ENCODE measurements at regions not wholly inside any gene's neighbourhood (a gene's known extent, or its start where the extent isn't known, plus 50 kb on each side); places are given as distances from the start of the nearest gene placed in this dataset.

DNA sequence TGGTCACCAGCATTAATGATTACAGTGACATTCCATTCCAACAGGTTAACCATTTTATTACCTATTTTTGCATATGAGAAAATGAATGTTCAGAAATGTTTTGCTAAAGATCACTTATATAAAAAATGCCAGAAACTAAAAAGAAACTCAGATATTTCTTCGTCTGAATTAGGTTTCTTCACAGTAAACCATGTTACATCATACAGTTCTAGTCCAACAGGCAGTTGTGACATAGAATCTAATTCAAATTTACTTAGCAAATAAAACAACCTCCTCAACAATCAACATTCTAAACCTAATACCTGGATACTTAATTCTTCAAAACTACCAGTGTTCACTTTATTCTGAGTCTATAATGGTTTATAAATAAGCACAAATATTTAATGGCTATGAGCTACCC is 416.3 kb upstream of the LRRTM4 start:
- no peak for TF ChIP-seq CTCF (IDR thresholded peaks at IDR 0.05; ENCODE audit: control extremely low read depth, extremely low read depth)
- H3K36me3 ChIP-seq (ENCODE audit: control insufficient read depth in 4 of 4, insufficient read depth in 4 of 4, low read length in 4 of 4), result no peaks in the 10 kb centered on the region
- no peak overlapping the region for H3K27ac ChIP-seq (ENCODE audit: low read depth in 1 of 2, low read length in 1 of 2)
- no peaks in the 10 kb centered on the region for H3K9me3 ChIP-seq (ENCODE audit: control insufficient read depth in 4 of 4, insufficient read depth in 3 of 4, low read length in 3 of 4)
- no peaks in the 10 kb centered on the region for H3K27me3 ChIP-seq (ENCODE audit: control insufficient read depth in 3 of 3, insufficient read depth in 3 of 3, low read length in 2 of 3)
- ATAC-seq (ENCODE audit: insufficient read depth, low FRiP score), result no peak
- no peak for DNase-seq
- no peak overlapping the region for H3K9ac ChIP-seq (ENCODE audit: insufficient read depth in 1 of 2, low read length in 2 of 2)
- no peak overlapping the region for H3K4me3 ChIP-seq
- H3K4me1 ChIP-seq (ENCODE audit: control insufficient read depth in 5 of 5, insufficient read depth in 5 of 5, low read length in 5 of 5), result no peaks in the 10 kb centered on the region
- 53 to 61% methylated on average over 1 of the region's 1 CpG for WGBS, 2 donors

DNA sequence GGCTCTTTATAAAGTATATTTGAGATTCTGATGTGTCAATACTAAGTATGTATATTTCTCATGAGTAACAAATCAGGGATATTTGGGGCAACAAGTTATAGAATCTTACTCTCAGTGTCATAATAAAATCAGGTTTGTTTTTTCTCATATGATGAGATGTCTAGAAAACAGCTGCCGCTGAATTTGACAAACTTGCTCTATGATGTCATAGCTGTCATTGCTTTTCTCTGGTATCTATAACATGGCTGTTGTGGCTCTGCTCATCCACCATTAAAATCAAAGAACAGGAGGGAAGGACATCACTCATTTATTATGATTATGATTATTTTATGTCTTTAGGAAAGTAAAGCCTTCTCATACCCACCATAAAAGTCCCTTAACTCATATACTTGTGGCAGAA is 417.2 kb upstream of the LRRTM4 start:
- no peaks in the 10 kb centered on the region for H3K9me3 ChIP-seq (ENCODE audit: control insufficient read depth in 4 of 4, insufficient read depth in 3 of 4, low read length in 3 of 4)
- no peak overlapping the region for H3K9ac ChIP-seq (ENCODE audit: insufficient read depth in 1 of 2, low read length in 2 of 2)
- H3K27ac ChIP-seq (ENCODE audit: low read depth in 1 of 2, low read length in 1 of 2), result no peak overlapping the region
- WGBS, 2 donors, result 85 to 89% methylated on average over 1 of the region's 1 CpG
- no peak for TF ChIP-seq CTCF (IDR thresholded peaks at IDR 0.05; ENCODE audit: control extremely low read depth, extremely low read depth)
- no peaks in the 10 kb centered on the region for H3K36me3 ChIP-seq (ENCODE audit: control insufficient read depth in 4 of 4, insufficient read depth in 4 of 4, low read length in 4 of 4)
- ATAC-seq (ENCODE audit: insufficient read depth, low FRiP score), result no peak
- no peaks in the 10 kb centered on the region for H3K27me3 ChIP-seq (ENCODE audit: control insufficient read depth in 3 of 3, insufficient read depth in 3 of 3, low read length in 2 of 3)
- no peak overlapping the region for H3K4me3 ChIP-seq
- no peaks in the 10 kb centered on the region for H3K4me1 ChIP-seq (ENCODE audit: control insufficient read depth in 5 of 5, insufficient read depth in 5 of 5, low read length in 5 of 5)
- no peak for DNase-seq

- H3K9me3 ChIP-seq (ENCODE audit: control insufficient read depth in 4 of 4, insufficient read depth in 3 of 4, low read length in 3 of 4), result no peaks in the 10 kb centered on the region
- H3K4me1 ChIP-seq (ENCODE audit: control insufficient read depth in 5 of 5, insufficient read depth in 5 of 5, low read length in 5 of 5), result no peaks in the 10 kb centered on the region
- no peak overlapping the region for H3K9ac ChIP-seq (ENCODE audit: insufficient read depth in 1 of 2, low read length in 2 of 2)
- TF ChIP-seq CTCF (IDR thresholded peaks at IDR 0.05; ENCODE audit: control extremely low read depth, extremely low read depth), result no peak
- H3K4me3 ChIP-seq, result no peak overlapping the region
- DNase-seq, result no peak
- no peak for ATAC-seq (ENCODE audit: insufficient read depth, low FRiP score)
- H3K27ac ChIP-seq (ENCODE audit: low read depth in 1 of 2, low read length in 1 of 2), result no peak overlapping the region
- H3K27me3 ChIP-seq (ENCODE audit: control insufficient read depth in 3 of 3, insufficient read depth in 3 of 3, low read length in 2 of 3), result no peaks in the 10 kb centered on the region
- no peaks in the 10 kb centered on the region for H3K36me3 ChIP-seq (ENCODE audit: control insufficient read depth in 4 of 4, insufficient read depth in 4 of 4, low read length in 4 of 4)
Measured at GRCh38 chr2:77939801-77940200, 417.6 kb upstream of the LRRTM4 start.

DNA sequence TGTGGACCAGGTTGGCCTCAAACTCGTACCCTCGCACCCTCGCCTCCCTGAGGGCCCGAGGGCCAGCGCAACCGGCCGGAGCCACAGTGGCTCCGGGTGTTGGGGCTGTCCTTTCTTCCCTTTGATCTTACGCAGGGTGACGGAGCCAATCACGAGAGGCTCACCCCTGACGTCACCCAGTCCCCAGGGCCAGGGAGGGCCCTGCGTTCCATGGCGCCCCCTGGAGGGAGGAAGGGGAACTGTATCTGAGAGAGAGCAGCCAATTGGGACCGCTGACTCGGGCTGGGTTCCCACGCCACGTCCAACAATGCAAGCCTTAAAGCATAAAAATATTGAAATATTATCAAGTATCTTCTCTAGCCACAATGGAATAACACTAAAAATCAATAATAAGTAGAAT is 432.8 kb upstream of the LRRTM4 start:
- no peak overlapping the region for H3K27ac ChIP-seq (ENCODE audit: low read depth in 1 of 2, low read length in 1 of 2)
- WGBS, 2 donors, result 92 to 93% methylated on average over 18 of the region's 18 CpGs
- no peaks in the 10 kb centered on the region for H3K9me3 ChIP-seq (ENCODE audit: control insufficient read depth in 4 of 4, insufficient read depth in 3 of 4, low read length in 3 of 4)
- H3K4me1 ChIP-seq (ENCODE audit: control insufficient read depth in 5 of 5, insufficient read depth in 5 of 5, low read length in 5 of 5), result no peaks in the 10 kb centered on the region
- H3K4me3 ChIP-seq, result no peak overlapping the region
- no peak for TF ChIP-seq CTCF (IDR thresholded peaks at IDR 0.05; ENCODE audit: control extremely low read depth, extremely low read depth)
- no peaks in the 10 kb centered on the region for H3K27me3 ChIP-seq (ENCODE audit: control insufficient read depth in 3 of 3, insufficient read depth in 3 of 3, low read length in 2 of 3)
- H3K36me3 ChIP-seq (ENCODE audit: control insufficient read depth in 4 of 4, insufficient read depth in 4 of 4, low read length in 4 of 4), result no peaks in the 10 kb centered on the region
- no peak overlapping the region for H3K9ac ChIP-seq (ENCODE audit: insufficient read depth in 1 of 2, low read length in 2 of 2)
- no peak for ATAC-seq (ENCODE audit: insufficient read depth, low FRiP score)
- DNase-seq, result no peak

Data from lung (tissue), 11 donors.